ENCODE measurements at regions not wholly inside any gene's neighbourhood (a gene's known extent, or its start where the extent isn't known, plus 50 kb on each side); places are given as distances from the start of the nearest gene placed in this dataset.

DNA sequence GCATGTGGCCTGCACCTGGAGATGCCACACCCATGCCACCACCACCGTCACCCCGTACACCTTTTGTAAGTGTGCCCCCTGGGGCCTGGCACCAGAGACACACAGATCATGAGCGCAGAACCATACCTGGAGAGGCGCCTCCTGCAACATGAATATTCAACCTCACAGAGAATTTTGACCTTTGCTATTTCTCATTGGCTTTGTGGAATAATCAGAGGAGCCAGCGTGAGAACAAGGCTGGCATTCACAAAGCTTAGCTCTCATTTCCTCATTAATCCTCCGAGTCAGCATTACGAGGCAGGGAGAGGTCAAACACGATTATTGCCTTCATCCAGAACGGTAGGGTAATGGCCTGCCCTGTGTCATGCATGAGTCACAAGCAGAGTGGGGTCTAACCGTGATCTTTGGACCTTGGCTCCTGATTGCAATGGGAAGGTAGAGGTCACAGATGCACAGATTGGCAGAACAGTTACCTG is 73.0 kb upstream of the POMGNT2 start:
- H3K4me3 Mint-ChIP-seq: no peak overlapping the region
- peaks cover 6% of the 10 kb centered on the region for H3K9me3 Mint-ChIP-seq
- H3K4me1 Mint-ChIP-seq (ENCODE audit: low read depth): peaks cover 41% of the 10 kb centered on the region
- H3K36me3 Mint-ChIP-seq (ENCODE audit: low read depth): no peaks in the 10 kb centered on the region
- no peak overlapping the region for H3K27ac Mint-ChIP-seq
- H3K27me3 Mint-ChIP-seq: no peaks in the 10 kb centered on the region

DNA sequence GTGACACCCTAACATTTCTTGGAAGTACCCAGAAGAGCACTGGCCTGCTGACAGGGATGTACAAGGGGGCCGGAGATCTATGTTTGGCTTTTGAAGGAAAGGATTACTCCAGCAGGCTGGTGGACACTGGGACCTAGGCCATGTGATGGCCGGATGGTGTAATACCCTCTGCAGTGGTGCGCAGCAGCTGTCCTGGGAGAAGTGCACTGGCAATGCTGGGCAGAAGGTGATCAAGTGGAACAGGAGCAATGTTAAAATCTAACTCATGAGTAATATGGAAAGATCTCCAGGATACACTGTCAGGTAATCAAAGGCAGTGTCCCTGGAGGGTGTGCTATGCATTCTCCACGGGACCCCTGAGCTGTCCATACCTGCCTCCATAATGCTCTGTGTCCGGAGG is 71.2 kb upstream of the POMGNT2 start:
- H3K9me3 Mint-ChIP-seq: peaks cover 16% of the 10 kb centered on the region
- H3K36me3 Mint-ChIP-seq (ENCODE audit: low read depth): peaks cover 3% of the 10 kb centered on the region
- peaks cover 36% of the 10 kb centered on the region for H3K4me1 Mint-ChIP-seq (ENCODE audit: low read depth)
- H3K27ac Mint-ChIP-seq: no peak overlapping the region
- H3K4me3 Mint-ChIP-seq: no peak overlapping the region
- no peaks in the 10 kb centered on the region for H3K27me3 Mint-ChIP-seq

GRCh38 chr3:43176666-43177065 is 70.8 kb upstream of the POMGNT2 start:
- Mint-ChIP-seq H3K36me3 (ENCODE audit: low read depth) (peaks cover 3% of the 10 kb centered on the region), H3K4me1 (ENCODE audit: low read depth) (peaks cover 34% of the 10 kb centered on the region), H3K27ac (no peak overlapping the region)

GRCh38 chr3:43175541-43175940 is 69.7 kb upstream of the POMGNT2 start:
- Mint-ChIP-seq H3K27me3 (no peaks in the 10 kb centered on the region), H3K4me1 (ENCODE audit: low read depth) (peaks cover 22% of the 10 kb centered on the region), H3K36me3 (ENCODE audit: low read depth) (peaks cover 3% of the 10 kb centered on the region), H3K4me3 (no peak overlapping the region), H3K27ac (no peak overlapping the region), H3K9me3 (peaks cover 16% of the 10 kb centered on the region)

More at GRCh38 chr3:43176666-43177065, 70.8 kb upstream of the POMGNT2 start:
- Mint-ChIP-seq H3K9me3 (peaks cover 16% of the 10 kb centered on the region), H3K27me3 (no peaks in the 10 kb centered on the region), H3K4me3 (no peak overlapping the region)

DNA sequence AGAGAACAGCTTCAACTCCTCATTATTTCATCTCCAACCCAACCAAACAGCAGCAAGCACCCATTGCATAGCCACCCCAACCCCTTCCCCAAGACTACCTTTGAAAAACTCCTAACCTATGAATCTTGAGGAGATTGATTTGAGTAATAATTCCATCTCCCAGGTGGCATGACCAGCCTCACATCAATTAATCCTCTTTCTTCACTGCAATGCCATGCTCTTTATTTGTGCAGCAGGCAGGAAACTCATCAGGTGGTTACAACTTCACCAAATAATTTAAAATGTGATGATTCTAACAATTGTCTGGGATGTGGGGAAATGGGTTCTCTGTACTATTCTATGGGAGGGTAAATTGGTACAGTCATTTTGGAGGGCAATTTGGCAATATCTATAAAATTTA is 68.1 kb upstream of the POMGNT2 start:
- H3K9me3 Mint-ChIP-seq: peaks cover 16% of the 10 kb centered on the region
- H3K4me1 Mint-ChIP-seq (ENCODE audit: low read depth): peaks cover 6% of the 10 kb centered on the region
- H3K27ac Mint-ChIP-seq: no peak overlapping the region
- H3K4me3 Mint-ChIP-seq: no peak overlapping the region
- peaks cover 3% of the 10 kb centered on the region for H3K36me3 Mint-ChIP-seq (ENCODE audit: low read depth)
- H3K27me3 Mint-ChIP-seq: no peaks in the 10 kb centered on the region

- no peaks in the 10 kb centered on the region for H3K4me1 Mint-ChIP-seq (ENCODE audit: low read depth)
- H3K4me3 Mint-ChIP-seq: no peak overlapping the region
- no peaks in the 10 kb centered on the region for H3K27me3 Mint-ChIP-seq
- peaks cover 4% of the 10 kb centered on the region for H3K36me3 Mint-ChIP-seq (ENCODE audit: low read depth)
- H3K9me3 Mint-ChIP-seq: peaks cover 20% of the 10 kb centered on the region
- no peak overlapping the region for H3K27ac Mint-ChIP-seq
Observed at GRCh38 chr3:43171748-43172147, 65.9 kb upstream of the POMGNT2 start.

DNA sequence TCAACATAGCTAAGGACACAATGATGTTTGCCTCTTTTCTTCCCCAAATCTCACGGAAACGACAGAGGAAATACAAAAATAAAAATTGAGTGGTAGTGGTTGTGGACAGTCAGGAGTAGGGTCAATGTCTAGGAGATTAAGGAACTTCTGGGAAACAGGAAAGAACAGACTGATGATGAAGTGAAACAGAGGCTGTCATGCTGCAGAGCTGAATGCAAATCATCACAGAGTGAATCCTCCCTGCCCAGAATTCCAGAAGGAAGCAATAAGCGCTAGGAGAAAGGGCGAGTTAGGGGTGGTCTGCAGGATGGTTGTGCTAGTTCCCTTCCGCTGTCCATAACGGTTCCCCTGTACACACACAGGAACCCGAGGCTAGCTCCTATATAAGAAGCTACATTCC is 64.7 kb upstream of the POMGNT2 start:
- Mint-ChIP-seq H3K36me3 (ENCODE audit: low read depth) (peaks cover 13% of the 10 kb centered on the region), H3K9me3 (peaks cover 32% of the 10 kb centered on the region), H3K27me3 (no peaks in the 10 kb centered on the region), H3K4me1 (ENCODE audit: low read depth) (no peaks in the 10 kb centered on the region), H3K27ac (no peak overlapping the region), H3K4me3 (no peak overlapping the region)

DNA sequence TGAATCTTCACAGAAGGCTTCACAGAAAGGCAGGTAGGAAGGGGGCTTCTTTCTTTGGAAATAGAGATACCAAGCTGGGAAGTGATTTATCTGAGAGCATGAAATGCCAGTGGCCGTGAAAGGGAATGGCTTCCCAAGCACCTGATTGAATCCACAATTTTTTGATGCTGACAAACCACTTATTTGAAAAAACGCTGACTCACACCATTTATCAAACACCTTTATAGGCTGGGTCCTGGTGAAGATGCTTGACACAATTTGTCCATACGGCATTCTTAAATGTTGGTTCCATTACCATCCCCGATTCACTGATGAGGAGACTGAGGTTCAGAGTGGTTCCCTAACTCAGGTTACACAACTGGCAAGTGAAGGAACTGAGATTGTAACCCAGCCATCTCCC is 64.1 kb upstream of the POMGNT2 start:
- no peak overlapping the region for H3K27ac Mint-ChIP-seq
- no peak overlapping the region for H3K4me3 Mint-ChIP-seq
- peaks cover 14% of the 10 kb centered on the region for H3K36me3 Mint-ChIP-seq (ENCODE audit: low read depth)
- H3K27me3 Mint-ChIP-seq: no peaks in the 10 kb centered on the region
- H3K4me1 Mint-ChIP-seq (ENCODE audit: low read depth): no peaks in the 10 kb centered on the region
- peaks cover 33% of the 10 kb centered on the region for H3K9me3 Mint-ChIP-seq

DNA sequence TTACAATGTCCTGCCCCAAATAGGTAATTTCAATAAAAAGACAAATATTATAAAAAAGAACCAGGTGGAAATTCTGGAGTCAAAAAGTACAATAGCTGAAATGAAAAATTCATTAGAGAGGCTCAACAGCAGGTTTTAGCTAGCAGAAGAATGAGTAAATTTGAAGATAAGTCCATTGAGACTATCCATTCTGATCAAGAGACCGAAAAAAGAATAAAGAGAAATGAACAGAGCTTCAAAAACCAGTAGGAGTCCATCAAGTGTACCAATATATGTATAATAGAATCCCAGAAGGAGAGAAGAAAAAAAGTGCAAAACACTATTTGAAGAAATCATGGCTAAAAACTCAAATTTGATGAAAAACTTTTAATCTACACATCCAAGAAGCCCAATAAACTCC is 60.5 kb upstream of the POMGNT2 start:
- Mint-ChIP-seq H3K4me1 (ENCODE audit: low read depth) (peaks cover 21% of the 10 kb centered on the region), H3K4me3 (no peak overlapping the region), H3K27me3 (no peaks in the 10 kb centered on the region), H3K9me3 (peaks cover 17% of the 10 kb centered on the region), H3K27ac (no peak overlapping the region), H3K36me3 (ENCODE audit: low read depth) (peaks cover 11% of the 10 kb centered on the region)

GRCh38 chr3:43165786-43166185 is 59.9 kb upstream of the POMGNT2 start:
- peaks cover 17% of the 10 kb centered on the region for H3K9me3 Mint-ChIP-seq
- no peaks in the 10 kb centered on the region for H3K27me3 Mint-ChIP-seq

DNA sequence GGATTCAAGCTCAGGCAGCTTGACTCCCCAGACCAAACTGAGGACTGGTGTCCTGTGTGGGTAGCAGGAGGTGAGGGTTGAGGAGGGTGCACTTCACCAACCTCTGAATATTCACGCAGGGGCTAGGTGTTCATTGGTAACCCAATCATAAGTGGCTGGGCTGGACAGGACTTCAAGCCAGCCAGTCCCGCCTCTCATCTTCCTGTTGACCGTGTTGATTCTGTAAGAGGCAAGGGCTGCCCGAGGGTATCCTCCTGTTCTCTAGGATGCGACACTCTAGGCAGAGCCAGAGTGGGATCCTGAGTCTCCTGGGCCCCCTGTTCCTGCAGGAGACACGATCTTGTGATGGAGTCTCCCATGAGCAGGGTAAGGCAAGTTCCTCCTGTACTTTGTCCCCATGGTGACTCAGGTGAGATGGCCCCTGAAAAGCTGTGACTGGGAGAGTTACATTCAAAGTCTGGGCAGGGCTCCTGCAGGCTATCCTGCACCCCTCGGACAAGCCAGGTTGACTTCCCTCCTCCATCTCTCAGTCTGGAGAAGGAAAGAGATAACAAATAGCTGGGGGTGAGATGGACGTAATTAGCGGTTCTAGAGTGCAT is 58.1 kb upstream of the POMGNT2 start:
- H3K4me1 Mint-ChIP-seq (ENCODE audit: low read depth): peaks cover 21% of the 10 kb centered on the region
- no peak overlapping the region for H3K27ac Mint-ChIP-seq
- peaks cover 17% of the 10 kb centered on the region for H3K9me3 Mint-ChIP-seq

More at GRCh38 chr3:43165786-43166185, 59.9 kb upstream of the POMGNT2 start:
- Mint-ChIP-seq H3K4me3 (no peak overlapping the region), H3K27ac (no peak overlapping the region), H3K36me3 (ENCODE audit: low read depth) (peaks cover 11% of the 10 kb centered on the region), H3K4me1 (ENCODE audit: low read depth) (peaks cover 21% of the 10 kb centered on the region)

DNA sequence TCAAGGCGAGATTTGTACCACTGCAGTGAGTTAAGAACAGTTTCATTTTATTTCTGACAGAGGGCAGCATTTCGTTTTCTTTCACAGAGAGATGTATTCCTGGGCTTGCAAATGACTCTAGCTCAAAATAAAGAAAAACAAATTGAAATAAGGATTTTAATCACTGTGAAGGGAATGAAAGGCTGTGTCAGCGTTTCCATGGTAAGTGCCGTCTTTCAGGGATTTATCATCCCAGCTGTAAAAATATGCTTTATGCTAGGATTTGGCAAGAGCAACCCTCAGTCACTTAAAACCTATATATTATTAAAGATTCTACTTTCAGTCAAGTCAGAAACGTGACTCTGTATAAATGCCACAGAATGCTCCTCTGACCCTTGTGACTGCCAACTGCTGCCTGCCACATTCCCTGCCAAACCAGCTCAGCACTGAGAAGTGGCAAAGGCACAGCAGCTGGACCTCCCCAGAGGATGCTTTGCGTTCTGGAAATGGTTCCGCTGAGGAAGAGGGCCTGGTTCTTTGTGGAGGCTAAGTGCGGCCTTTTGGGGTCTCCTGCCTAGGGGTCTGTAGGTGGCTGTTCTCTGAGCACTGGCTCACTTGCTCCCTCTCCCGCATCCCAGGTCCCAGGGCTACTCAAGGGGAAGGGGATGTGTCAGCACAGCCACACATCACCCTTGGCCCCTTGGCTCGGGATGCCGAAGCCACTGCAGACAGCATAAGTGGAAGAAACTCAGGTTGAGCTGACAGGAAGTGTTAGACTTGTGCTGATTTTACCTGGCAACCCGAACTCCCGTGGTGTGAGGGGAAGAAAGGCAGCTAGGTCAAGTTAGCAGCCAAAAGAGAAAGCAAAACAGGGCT is 56.6 kb upstream of the POMGNT2 start:
- Mint-ChIP-seq H3K27me3 (no peaks in the 10 kb centered on the region), H3K9me3 (peaks cover 17% of the 10 kb centered on the region), H3K4me3 (peak overlapping the region; percentile 75), H3K4me1 (ENCODE audit: low read depth) (peaks cover 21% of the 10 kb centered on the region), H3K27ac (peak overlapping the region; percentile 84), H3K36me3 (ENCODE audit: low read depth) (peaks cover 11% of the 10 kb centered on the region)

More for the DNA sequence above, 58.1 kb upstream of the POMGNT2 start:
- Mint-ChIP-seq H3K4me3 (no peak overlapping the region), H3K27me3 (no peaks in the 10 kb centered on the region), H3K36me3 (ENCODE audit: low read depth) (peaks cover 11% of the 10 kb centered on the region)

- Mint-ChIP-seq H3K9me3 (peaks cover 14% of the 10 kb centered on the region), H3K4me1 (ENCODE audit: low read depth) (peaks cover 21% of the 10 kb centered on the region), H3K27me3 (no peaks in the 10 kb centered on the region), H3K36me3 (ENCODE audit: low read depth) (peaks cover 9% of the 10 kb centered on the region), H3K27ac (no peak overlapping the region), H3K4me3 (no peak overlapping the region)
Observed at GRCh38 chr3:43161684-43162229, 55.9 kb upstream of the POMGNT2 start.

GRCh38 chr3:43160664-43161063 is 54.8 kb upstream of the POMGNT2 start:
- Mint-ChIP-seq H3K9me3 (peaks cover 3% of the 10 kb centered on the region), H3K27ac (no peak overlapping the region), H3K4me3 (no peak overlapping the region), H3K4me1 (ENCODE audit: low read depth) (peaks cover 21% of the 10 kb centered on the region), H3K27me3 (no peaks in the 10 kb centered on the region), H3K36me3 (ENCODE audit: low read depth) (peaks cover 2% of the 10 kb centered on the region)

- Mint-ChIP-seq H3K4me1 (ENCODE audit: low read depth) (peaks cover 27% of the 10 kb centered on the region), H3K4me3 (no peak overlapping the region), H3K36me3 (ENCODE audit: low read depth) (no peaks in the 10 kb centered on the region), H3K9me3 (no peaks in the 10 kb centered on the region), H3K27ac (no peak overlapping the region), H3K27me3 (no peaks in the 10 kb centered on the region)
Observed at GRCh38 chr3:43159876-43160255, 54.0 kb upstream of the POMGNT2 start.
